NCI-H1694 (cell line): ENCODE measurements at regions not wholly inside any gene's neighbourhood (a gene's known extent, or its start where the extent isn't known, plus 50 kb on each side); places are given as distances from the start of the nearest gene placed in this dataset.
A peak's percentile ranks its signal among the peaks of the same experiment; 100 is the strongest.

ENCODE experiments used
- DNase-seq: peaks from one replicate; lab custom pipeline; 2025; lab: John Stamatoyannopoulos, UW

GRCh38 chr15:47824147-47824546 lies 106.8 kb downstream of the SEMA6D start:
- no peak for DNase-seq

- no peak for DNase-seq
Observed at GRCh38 chr15:47829667-47830066, 112.4 kb downstream of the SEMA6D start.

GRCh38 chr15:47834093-47834492 lies 116.8 kb downstream of the SEMA6D start:
- DNase-seq, result no peak

GRCh38 chr15:47839233-47839825 lies 122.0 kb downstream of the SEMA6D start:
- DNase-seq, result peak; percentile 5

- no peak for DNase-seq
Observed at GRCh38 chr15:47843124-47843663, 125.9 kb downstream of the SEMA6D start.

- DNase-seq, result no peak
Observed at GRCh38 chr15:47844437-47844836, 127.1 kb downstream of the SEMA6D start.

- no peak for DNase-seq
Observed at GRCh38 chr15:47846128-47846868, 129.0 kb downstream of the SEMA6D start.

GRCh38 chr15:47846876-47847275 lies 129.6 kb downstream of the SEMA6D start:
- no peak for DNase-seq

GRCh38 chr15:47856071-47856470 lies 138.8 kb downstream of the SEMA6D start:
- no peak for DNase-seq

GRCh38 chr15:47857014-47857775 lies 139.9 kb downstream of the SEMA6D start:
- no peak for DNase-seq

- DNase-seq, result no peak
Observed at GRCh38 chr15:47857776-47858167, 140.5 kb downstream of the SEMA6D start.

GRCh38 chr15:47861111-47861903 lies 144.0 kb downstream of the SEMA6D start:
- no peak for DNase-seq

- DNase-seq, result no peak
Observed at GRCh38 chr15:47862402-47862801, 145.1 kb downstream of the SEMA6D start.

- no peak for DNase-seq
Observed at GRCh38 chr15:47866446-47866845, 149.1 kb downstream of the SEMA6D start.

- DNase-seq, result peak; percentile 24
Observed at GRCh38 chr15:47870300-47870955, 153.1 kb downstream of the SEMA6D start.

GRCh38 chr15:47870956-47871625 lies 153.8 kb downstream of the SEMA6D start:
- peak; percentile 83 for DNase-seq

GRCh38 chr15:47872208-47872607 lies 154.9 kb downstream of the SEMA6D start:
- DNase-seq, result no peak

GRCh38 chr15:47872869-47873432 lies 155.6 kb downstream of the SEMA6D start:
- no peak for DNase-seq

- DNase-seq, result no peak
Observed at GRCh38 chr15:47876986-47877385, 159.7 kb downstream of the SEMA6D start.

- no peak for DNase-seq
Observed at GRCh38 chr15:47877836-47878235, 160.5 kb downstream of the SEMA6D start.
